IMR-90 (cell line): ENCODE measurements at regions not wholly inside any gene's neighbourhood (a gene's known extent, or its start where the extent isn't known, plus 50 kb on each side); places are given as distances from the start of the nearest gene placed in this dataset.

Experiments used
- CEBPB ChIP-seq: IDR thresholded peaks from 2 replicates; pipeline ENCODE4 v1.6.1; 2012; ENCODE audit warnings: low read depth, low read length, improper control_type of control experiment
- CTCF ChIP-seq: conservative IDR thresholded peaks from 2 replicates; pipeline ENCODE4 v1.5.1; 2012; ENCODE audit warnings: mild to moderate bottlenecking, low read depth, low read length, improper control_type of control experiment
- ELK1 ChIP-seq: fragments of 150-350 bp; IDR thresholded peaks from 2 replicates; pipeline ENCODE4 v1.6.1; 2016; ENCODE audit warnings: low read depth, mild to moderate bottlenecking, low read length, moderate library complexity, borderline replicate concordance
- MAZ ChIP-seq: IDR thresholded peaks from 2 replicates; pipeline ENCODE4 v1.6.1; 2012; ENCODE audit warnings: low read depth, mild to moderate bottlenecking, low read length, improper control_type of control experiment, moderate library complexity, borderline replicate concordance
- POLR2A ChIP-seq: IDR thresholded peaks from 2 replicates; pipeline ENCODE4 v1.6.1; 2012; ENCODE audit warnings: mild to moderate bottlenecking, low read depth, low read length
- SMC3 ChIP-seq: fragments of 150-350 bp; IDR thresholded peaks from 2 replicates; pipeline ENCODE4 v1.6.1; 2016; ENCODE audit warnings: low read depth, mild to moderate bottlenecking, antibody characterized with exemption, low read length, moderate library complexity
- USF2 ChIP-seq: fragments of 150-350 bp; IDR thresholded peaks from 2 replicates; pipeline ENCODE4 v1.6.1; 2017; ENCODE audit warnings: mild to moderate bottlenecking, antibody characterized with exemption, low read length, low read depth

- TF ChIP-seq POLR2A (no peak), CTCF (no peak), SMC3 (no peak), CEBPB (no peak), MAZ (no peak), USF2 (no peak), ELK1 (no peak)
These were observed 358.9 kb downstream of the CTTN start for GRCh38 chr11:70757241-70757640.
